HG03439 (cell line): ENCODE measurements at regions not wholly inside any gene's neighbourhood (a gene's known extent, or its start where the extent isn't known, plus 50 kb on each side); places are given as distances from the start of the nearest gene placed in this dataset.
A peak's percentile ranks its signal among the peaks of the same experiment; 100 is the strongest.

ENCODE experiments used
- ATAC-seq: cut with Tn5 transposase; IDR thresholded peaks from one replicate; pipeline ENCODE4 v1.9.1; 2021; ENCODE audit warnings: mild to moderate bottlenecking, moderate library complexity; ENCODE audit not compliant: unreplicated experiment

- ATAC-seq = no peak
These were observed 244.9 kb upstream of the AGA start for GRCh38 chr4:177687117-177687516.

GRCh38 chr4:177692907-177693306 lies 250.7 kb upstream of the AGA start:
- ATAC-seq = no peak

GRCh38 chr4:177696438-177696966 lies 254.3 kb upstream of the AGA start:
- no peak for ATAC-seq

- no peak for ATAC-seq
These were observed 257.4 kb upstream of the AGA start for GRCh38 chr4:177699365-177700213.

GRCh38 chr4:177706916-177707315 lies 264.7 kb upstream of the AGA start:
- no peak for ATAC-seq

- no peak for ATAC-seq
These were observed 271.2 kb upstream of the AGA start for GRCh38 chr4:177713454-177713853.

GRCh38 chr4:177717407-177717806 lies 275.2 kb upstream of the AGA start:
- no peak for ATAC-seq

- no peak for ATAC-seq
These were observed 276.3 kb upstream of the AGA start for GRCh38 chr4:177718514-177718913.

GRCh38 chr4:177726111-177726510 lies 283.9 kb upstream of the AGA start:
- no peak for ATAC-seq

- no peak for ATAC-seq
These were observed 286.3 kb upstream of the AGA start for GRCh38 chr4:177728361-177729152.

- no peak for ATAC-seq
These were observed 287.4 kb upstream of the AGA start for GRCh38 chr4:177729681-177730080.

GRCh38 chr4:177737387-177737940 lies 295.2 kb upstream of the AGA start:
- no peak for ATAC-seq

GRCh38 chr4:177740563-177740962 lies 298.3 kb upstream of the AGA start:
- ATAC-seq = peak; percentile 88

GRCh38 chr4:177759729-177760128 lies 317.5 kb upstream of the AGA start:
- no peak for ATAC-seq

GRCh38 chr4:177761692-177762091 lies 319.5 kb upstream of the AGA start:
- ATAC-seq = no peak

- ATAC-seq = no peak
These were observed 326.9 kb upstream of the AGA start for GRCh38 chr4:177769155-177769554.

- no peak for ATAC-seq
These were observed 328.5 kb upstream of the AGA start for GRCh38 chr4:177770776-177771175.

- no peak for ATAC-seq
These were observed 329.4 kb upstream of the AGA start for GRCh38 chr4:177771645-177772044.

GRCh38 chr4:177778623-177779022 lies 336.4 kb upstream of the AGA start:
- peak; percentile 61 for ATAC-seq

GRCh38 chr4:177785000-177785399 lies 342.8 kb upstream of the AGA start:
- no peak for ATAC-seq

- ATAC-seq = no peak
These were observed 347.4 kb upstream of the AGA start for GRCh38 chr4:177789610-177790009.

GRCh38 chr4:177791188-177791587 lies 349.0 kb upstream of the AGA start:
- no peak for ATAC-seq
